ENCODE measurements at regions not wholly inside any gene's neighbourhood (a gene's known extent, or its start where the extent isn't known, plus 50 kb on each side); places are given as distances from the start of the nearest gene placed in this dataset.

- Histone ChIP-seq H4K20me1 (ENCODE audit: control insufficient read depth, extremely low read depth, insufficient read depth, low read length) (no peaks in the 10 kb centered on the region), H3K79me2 (ENCODE audit: control insufficient read depth, insufficient read depth, low read length) (no peaks in the 10 kb centered on the region), H2AFZ (ENCODE audit: control insufficient read depth, low read length) (no peak overlapping the region), H3K4me3 (ENCODE audit: control insufficient read depth in 2 of 3, extremely low read depth in 1 of 3, insufficient read depth in 2 of 3, low read depth in 1 of 3, low read length in 3 of 3) (no peak overlapping the region), H3K9ac (ENCODE audit: control insufficient read depth, extremely low read depth, insufficient read depth, low read length) (no peak overlapping the region), H3K27ac (ENCODE audit: control insufficient read depth, insufficient read depth, low read length) (no peak overlapping the region), H3K27me3 (ENCODE audit: control insufficient read depth, extremely low read depth, insufficient read depth, low read length) (no peaks in the 10 kb centered on the region), H3K36me3 (ENCODE audit: control insufficient read depth in 2 of 2, extremely low read depth in 1 of 2, insufficient read depth in 2 of 2, low read length in 2 of 2) (no peaks in the 10 kb centered on the region), H3K9me3 (ENCODE audit: control insufficient read depth, low read depth, low read length) (no peaks in the 10 kb centered on the region), H3K4me2 (ENCODE audit: control insufficient read depth, extremely low read depth, insufficient read depth, low read depth, low read length) (no peak overlapping the region), H3K4me1 (ENCODE audit: control insufficient read depth, extremely low read depth, insufficient read depth, low read length) (no peaks in the 10 kb centered on the region), H3K9me1 (ENCODE audit: control insufficient read depth, extremely low read depth, insufficient read depth, low read length) (no peaks in the 10 kb centered on the region)
- FAIRE-seq, result no peak
- dilution Hi-C loops (cut with MboI; ENCODE audit: extremely low pct_ligation_motif_present, low sequenced_read_pairs), result no loop called here
- TF ChIP-seq CTCF (optimal IDR thresholded peaks at IDR 0.05 in 1 of 3, IDR thresholded peaks at IDR 0.05 in 1 of 3, conservative IDR thresholded peaks at IDR 0.05 in 1 of 3; ENCODE audit: extremely low read depth in 1 of 3, insufficient read depth in 2 of 3, low read length in 3 of 3) (no peak), EZH2 (IDR thresholded peaks at IDR 0.05; ENCODE audit: low read length) (no peak)
- no peak for DNase-seq (ENCODE audit: low read depth, low spot score)
Observed at GRCh38 chr4:64022560-64022959, 386.7 kb downstream of the TECRL start.

GRCh38 chr4:64016893-64017292 lies 392.4 kb downstream of the TECRL start:
- H3K9me1 ChIP-seq (ENCODE audit: control insufficient read depth, extremely low read depth, insufficient read depth, low read length), result no peaks in the 10 kb centered on the region

More at GRCh38 chr4:64016893-64017292, 392.4 kb downstream of the TECRL start:
- Histone ChIP-seq H3K9ac (ENCODE audit: control insufficient read depth, extremely low read depth, insufficient read depth, low read length) (no peak overlapping the region), H3K4me2 (ENCODE audit: control insufficient read depth, extremely low read depth, insufficient read depth, low read depth, low read length) (no peak overlapping the region), H3K4me3 (ENCODE audit: control insufficient read depth in 2 of 3, extremely low read depth in 1 of 3, insufficient read depth in 2 of 3, low read depth in 1 of 3, low read length in 3 of 3) (no peak overlapping the region), H3K27me3 (ENCODE audit: control insufficient read depth, extremely low read depth, insufficient read depth, low read length) (no peaks in the 10 kb centered on the region), H3K36me3 (ENCODE audit: control insufficient read depth in 2 of 2, extremely low read depth in 1 of 2, insufficient read depth in 2 of 2, low read length in 2 of 2) (no peaks in the 10 kb centered on the region), H2AFZ (ENCODE audit: control insufficient read depth, low read length) (no peak overlapping the region), H3K9me3 (ENCODE audit: control insufficient read depth, low read depth, low read length) (no peaks in the 10 kb centered on the region), H4K20me1 (ENCODE audit: control insufficient read depth, extremely low read depth, insufficient read depth, low read length) (no peaks in the 10 kb centered on the region), H3K4me1 (ENCODE audit: control insufficient read depth, extremely low read depth, insufficient read depth, low read length) (no peaks in the 10 kb centered on the region), H3K27ac (ENCODE audit: control insufficient read depth, insufficient read depth, low read length) (no peak overlapping the region), H3K79me2 (ENCODE audit: control insufficient read depth, insufficient read depth, low read length) (no peaks in the 10 kb centered on the region)
- dilution Hi-C loops (cut with MboI; ENCODE audit: extremely low pct_ligation_motif_present, low sequenced_read_pairs), result no loop called here
- FAIRE-seq (no peak), DNase-seq (ENCODE audit: low read depth, low spot score) (no peak)
- TF ChIP-seq CTCF (optimal IDR thresholded peaks at IDR 0.05 in 1 of 3, IDR thresholded peaks at IDR 0.05 in 1 of 3, conservative IDR thresholded peaks at IDR 0.05 in 1 of 3; ENCODE audit: extremely low read depth in 1 of 3, insufficient read depth in 2 of 3, low read length in 3 of 3) (no peak), EZH2 (IDR thresholded peaks at IDR 0.05; ENCODE audit: low read length) (no peak)

Data from keratinocyte (primary cell).